ENCODE measurements at regions not wholly inside any gene's neighbourhood (a gene's known extent, or its start where the extent isn't known, plus 50 kb on each side); places are given as distances from the start of the nearest gene placed in this dataset.

GRCh38 chr10:128879441-128880140 lies 587.5 kb upstream of the MGMT start:
- DNase-seq = no peak

- DNase-seq = no peak
Measured at GRCh38 chr10:128880159-128880725, 586.8 kb upstream of the MGMT start.

DNA sequence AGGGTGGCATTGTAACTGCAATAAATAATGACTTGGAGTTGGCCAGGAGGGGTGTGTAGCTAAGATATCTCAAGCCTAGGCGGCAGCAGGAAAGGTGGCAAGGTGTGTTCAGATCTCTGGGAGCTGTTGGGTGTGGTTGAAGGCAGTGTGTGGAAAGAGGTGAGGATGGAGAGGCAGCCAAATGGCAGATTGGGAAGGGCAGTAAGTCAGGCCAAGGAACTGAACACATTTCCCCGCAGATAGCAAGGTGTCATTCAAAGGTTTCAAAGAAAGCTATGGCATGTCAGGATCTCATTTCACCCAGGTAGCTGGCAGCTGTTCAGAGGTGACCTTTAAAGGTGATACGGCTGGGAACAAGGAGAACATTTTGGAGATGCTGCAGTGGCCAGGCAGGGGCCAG lies 586.0 kb upstream of the MGMT start:
- no peak for DNase-seq

GRCh38 chr10:128883231-128884032 lies 583.6 kb upstream of the MGMT start:
- DNase-seq = no peak

- DNase-seq = no peak
Measured at GRCh38 chr10:128884033-128884425, 583.0 kb upstream of the MGMT start.

GRCh38 chr10:128884496-128885072 lies 582.5 kb upstream of the MGMT start:
- DNase-seq = no peak

DNA sequence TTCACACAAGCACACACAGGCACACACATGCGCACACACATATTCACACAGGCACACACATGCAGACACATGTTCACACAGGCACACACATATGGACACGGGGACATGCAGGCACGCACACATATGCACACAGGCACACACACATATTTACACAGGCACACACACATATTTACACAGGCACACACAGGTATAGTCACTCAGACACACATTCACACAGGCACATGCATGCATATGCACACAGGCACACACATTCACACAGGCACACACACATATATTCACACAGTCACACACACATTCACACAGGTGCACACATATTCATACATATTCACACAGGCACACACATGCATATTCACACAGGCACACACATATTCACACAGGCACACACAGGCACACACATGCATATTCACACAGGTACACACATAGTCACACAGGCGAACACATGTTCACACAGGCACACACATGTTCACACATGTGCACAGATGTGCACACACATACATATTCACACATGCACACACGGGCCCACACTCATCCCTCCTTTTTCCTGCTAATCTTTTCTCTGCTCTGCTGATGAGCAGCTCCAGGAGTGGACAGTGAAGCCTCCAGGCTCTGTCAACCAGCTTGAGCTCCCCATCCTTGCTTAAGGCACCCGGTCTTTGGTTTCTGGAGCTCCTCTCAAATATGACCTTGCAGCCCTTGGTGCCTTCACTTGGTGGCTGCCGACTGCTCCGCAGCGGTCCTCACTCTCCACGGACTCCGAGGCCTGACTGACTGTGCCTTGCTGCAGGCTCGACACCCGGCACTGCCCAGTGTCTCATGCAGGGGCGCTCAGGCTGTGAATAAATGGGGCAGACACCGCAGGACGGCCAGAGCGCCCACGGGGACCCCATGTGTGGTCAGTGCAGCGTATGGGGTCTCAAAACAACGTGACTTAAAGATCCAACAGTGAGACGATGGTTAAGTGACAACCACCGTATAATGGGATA lies 581.2 kb upstream of the MGMT start:
- DNase-seq = no peak

GRCh38 chr10:128887856-128888255 lies 579.2 kb upstream of the MGMT start:
- no peak for DNase-seq

- no peak for DNase-seq
Measured at GRCh38 chr10:128892005-128892404, 575.0 kb upstream of the MGMT start.

DNA sequence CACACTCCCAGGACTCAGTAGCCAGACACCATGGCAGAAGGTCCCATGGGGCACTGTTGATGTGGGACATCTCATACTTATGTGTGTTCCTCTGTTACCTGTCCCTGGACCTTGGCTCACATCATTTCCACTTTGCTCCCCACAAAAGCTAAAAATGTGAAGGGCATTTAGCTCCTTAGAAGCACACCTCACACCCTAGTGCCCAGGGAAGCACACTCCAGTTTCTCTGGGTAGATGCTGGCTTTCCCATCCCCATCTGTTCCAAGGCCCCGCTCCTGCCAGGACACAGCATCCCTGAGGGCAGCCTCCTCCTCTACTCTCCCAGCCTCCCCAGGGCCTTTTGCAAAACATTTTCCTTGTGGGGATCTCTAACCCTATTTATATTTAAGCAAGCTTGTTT lies 572.4 kb upstream of the MGMT start:
- no peak for DNase-seq

GRCh38 chr10:128895473-128895872 lies 571.6 kb upstream of the MGMT start:
- no peak for DNase-seq

- no peak for DNase-seq
Measured at GRCh38 chr10:128896116-128896795, 570.8 kb upstream of the MGMT start.

GRCh38 chr10:128896963-128897362 lies 570.1 kb upstream of the MGMT start:
- DNase-seq = no peak

DNA sequence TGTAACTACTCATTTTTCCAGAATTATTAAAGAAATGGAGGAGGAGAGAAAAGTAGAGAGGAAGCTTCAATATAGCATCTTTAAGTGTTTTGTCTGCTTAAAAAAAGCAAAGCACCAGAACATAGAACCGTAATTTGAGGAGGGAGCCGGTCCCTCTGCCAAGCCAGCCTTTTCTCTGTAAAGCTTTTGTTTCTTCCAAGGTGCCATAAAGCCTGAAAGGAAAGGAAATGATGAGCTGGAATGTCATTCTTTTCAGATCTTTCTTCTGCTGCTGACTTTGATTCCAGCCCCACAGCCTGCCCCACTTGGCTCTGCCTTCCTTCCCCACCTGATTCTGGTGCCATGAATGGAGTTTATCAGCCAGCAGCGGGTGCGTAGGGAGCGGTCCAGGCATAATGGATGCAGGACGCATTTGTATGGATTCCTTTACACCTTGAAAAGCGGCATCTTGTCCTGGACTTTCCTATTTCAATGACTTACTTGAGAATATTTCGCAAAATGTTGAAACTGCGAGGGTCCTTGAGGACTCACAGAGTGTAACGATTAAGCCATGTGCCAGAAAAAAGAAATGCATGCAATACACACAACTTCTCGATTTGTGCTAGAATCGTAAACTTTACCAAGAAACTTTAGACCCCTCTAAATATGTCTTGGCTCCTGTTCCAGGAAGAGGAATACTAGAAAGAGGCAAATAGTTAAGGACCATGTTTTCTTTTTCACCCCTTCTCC lies 569.5 kb upstream of the MGMT start:
- no peak for DNase-seq

DNA sequence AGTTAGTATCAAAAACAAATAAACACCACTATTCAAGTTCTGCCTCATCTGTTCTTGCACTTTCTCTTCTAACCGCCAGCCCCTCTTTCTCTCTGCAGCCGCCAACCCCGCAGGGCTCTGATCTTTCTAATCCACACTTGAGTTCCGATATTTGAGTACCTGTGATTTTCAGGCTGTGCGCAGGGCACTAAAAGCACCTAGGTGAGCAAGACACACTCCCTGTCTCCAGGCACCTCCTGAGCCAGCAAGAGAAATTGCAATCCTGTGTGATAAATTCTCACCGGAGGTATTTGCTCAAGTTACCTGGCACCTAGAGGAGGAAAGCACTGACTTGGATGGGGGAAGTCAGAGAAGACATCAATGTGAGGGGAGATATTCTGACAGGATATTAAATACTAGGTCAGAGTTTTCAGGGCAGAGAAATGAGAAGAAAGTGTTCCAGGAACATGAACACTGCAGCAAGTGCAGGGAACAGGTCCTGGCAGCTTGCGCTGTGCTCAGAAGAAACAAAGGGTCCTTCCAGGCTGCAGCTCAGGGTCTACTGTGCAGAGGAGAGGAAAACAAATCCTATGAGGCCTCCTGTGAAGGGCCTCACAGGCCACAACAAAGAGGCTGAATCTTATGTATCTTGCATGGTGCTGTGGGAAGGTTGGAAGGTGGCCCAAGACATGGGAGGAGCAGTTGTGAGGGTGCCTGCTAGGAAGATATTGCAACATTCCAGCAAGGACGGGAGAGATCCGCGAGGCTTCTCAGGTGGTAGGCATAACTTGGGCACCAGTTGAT lies 568.7 kb upstream of the MGMT start:
- DNase-seq = no peak

- no peak for DNase-seq
Measured at GRCh38 chr10:128898916-128899195, 568.2 kb upstream of the MGMT start.

DNA sequence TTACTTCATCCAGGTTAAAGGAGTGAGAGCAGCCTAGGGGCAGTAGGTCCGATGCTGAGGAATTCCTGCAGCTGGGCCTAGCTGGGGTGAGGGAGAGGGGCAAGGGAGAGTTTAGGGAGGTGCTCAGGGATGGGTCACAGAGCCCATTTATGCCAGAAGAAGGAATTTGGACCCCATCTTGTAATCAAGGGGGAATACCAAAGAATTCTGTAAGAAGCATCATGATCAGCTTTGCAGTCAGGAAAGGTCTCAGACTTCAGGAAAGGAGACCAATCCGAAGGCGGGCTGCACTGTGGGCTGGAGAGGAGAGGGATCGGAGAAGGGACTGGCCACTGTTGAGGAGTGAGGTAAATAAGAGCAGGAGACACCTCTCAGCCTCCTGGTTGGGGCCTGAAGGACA lies 566.6 kb upstream of the MGMT start:
- no peak for DNase-seq

GRCh38 chr10:128901236-128901635 lies 565.8 kb upstream of the MGMT start:
- DNase-seq = no peak

GRCh38 chr10:128902031-128902710 lies 564.9 kb upstream of the MGMT start:
- DNase-seq = no peak

Data from occipital lobe (tissue), 1 donor.